Ascending aorta (tissue), 2 donors: ENCODE measurements at regions not wholly inside any gene's neighbourhood (a gene's known extent, or its start where the extent isn't known, plus 50 kb on each side); places are given as distances from the start of the nearest gene placed in this dataset.

Source experiments
- DNase-seq, 2 donors: peaks; one replicate each; pipeline ENCODE4 v3.0.0-alpha.2; 2019; ENCODE audit warnings: low spot score in 2 of 2
- H3K27ac ChIP-seq, 2 donors: fragments of 200-600 bp; sonication (generic); one replicate each; pipeline ENCODE4 v1.5.1; 2016 to 2017; ENCODE audit warnings: mild to moderate bottlenecking in 1 of 2
- H3K27me3 ChIP-seq: fragments of 200-600 bp; sonication (generic); one replicate; pipeline ENCODE4 v1.5.1; 2017
- H3K36me3 ChIP-seq, 2 donors: fragments of 200-600 bp; sonication (generic); one replicate each; pipeline ENCODE4 v1.5.1; 2016
- H3K4me1 ChIP-seq, 2 donors: fragments of 200-600 bp; sonication (generic); one replicate each; pipeline ENCODE4 v1.5.1; 2016 to 2017; ENCODE audit warnings: mild to moderate bottlenecking in 1 of 2
- H3K4me3 ChIP-seq, 2 donors: fragments of 200-600 bp; sonication (generic); one replicate each; pipeline ENCODE4 v1.5.1; 2016 to 2017; ENCODE audit warnings: mild to moderate bottlenecking in 1 of 2
- H3K9me3 ChIP-seq, 2 donors: fragments of 200-600 bp; sonication (generic); one replicate each; pipeline ENCODE4 v1.5.1; 2016
- intact Hi-C: fragments of 100-400 bp; cut with DNase I; formaldehyde crosslinking; loops from one replicate; pipeline ENCODE4 v1.15.1; 2023
- TF ChIP-seq, protein P1 (sequence below), 3 experiments: fragments of 200-600 bp in 2 of 3; fragments of 450-650 bp in 1 of 3; sonication (generic) in 2 of 3; IDR thresholded peaks; one replicate each; pipeline ENCODE4 v1.5.1; 2016 to 2019; ENCODE audit warnings: antibody characterized with exemption in 3 of 3, mild to moderate bottlenecking in 1 of 3, moderate library complexity in 1 of 3

DNA sequence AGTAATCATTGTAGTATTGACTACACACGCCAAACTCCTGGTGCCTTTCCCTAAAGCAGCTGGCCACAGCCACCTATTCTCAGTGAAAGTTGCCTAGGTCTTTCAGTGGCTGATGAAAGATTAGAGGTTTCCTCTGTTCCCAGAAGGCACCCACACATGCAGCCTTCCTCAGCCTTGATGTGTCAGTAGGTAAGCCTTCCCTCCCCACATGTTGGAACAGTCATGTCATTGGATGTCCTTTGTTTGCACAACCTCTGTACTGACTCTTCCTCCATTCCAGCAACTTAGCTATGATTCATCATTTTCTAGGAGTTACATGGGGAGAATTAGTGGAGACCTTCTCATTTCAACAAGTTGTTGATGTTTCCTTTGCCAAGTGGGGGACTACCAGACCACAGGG, 630.8 kb upstream of the SLC39A10 start:
- H3K27me3 ChIP-seq: no peaks in the 10 kb centered on the region
- H3K36me3 ChIP-seq: no peaks in the 10 kb centered on the region
- no peak for DNase-seq
- TF ChIP-seq, protein P1, sequence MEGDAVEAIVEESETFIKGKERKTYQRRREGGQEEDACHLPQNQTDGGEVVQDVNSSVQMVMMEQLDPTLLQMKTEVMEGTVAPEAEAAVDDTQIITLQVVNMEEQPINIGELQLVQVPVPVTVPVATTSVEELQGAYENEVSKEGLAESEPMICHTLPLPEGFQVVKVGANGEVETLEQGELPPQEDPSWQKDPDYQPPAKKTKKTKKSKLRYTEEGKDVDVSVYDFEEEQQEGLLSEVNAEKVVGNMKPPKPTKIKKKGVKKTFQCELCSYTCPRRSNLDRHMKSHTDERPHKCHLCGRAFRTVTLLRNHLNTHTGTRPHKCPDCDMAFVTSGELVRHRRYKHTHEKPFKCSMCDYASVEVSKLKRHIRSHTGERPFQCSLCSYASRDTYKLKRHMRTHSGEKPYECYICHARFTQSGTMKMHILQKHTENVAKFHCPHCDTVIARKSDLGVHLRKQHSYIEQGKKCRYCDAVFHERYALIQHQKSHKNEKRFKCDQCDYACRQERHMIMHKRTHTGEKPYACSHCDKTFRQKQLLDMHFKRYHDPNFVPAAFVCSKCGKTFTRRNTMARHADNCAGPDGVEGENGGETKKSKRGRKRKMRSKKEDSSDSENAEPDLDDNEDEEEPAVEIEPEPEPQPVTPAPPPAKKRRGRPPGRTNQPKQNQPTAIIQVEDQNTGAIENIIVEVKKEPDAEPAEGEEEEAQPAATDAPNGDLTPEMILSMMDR (IDR thresholded peaks at IDR 0.05): no peak
- no peak overlapping the region for H3K4me3 ChIP-seq
- no peaks in the 10 kb centered on the region for H3K9me3 ChIP-seq
- H3K27ac ChIP-seq: no peak overlapping the region
- intact Hi-C loops: no loop called here
- no peaks in the 10 kb centered on the region for H3K4me1 ChIP-seq

DNA sequence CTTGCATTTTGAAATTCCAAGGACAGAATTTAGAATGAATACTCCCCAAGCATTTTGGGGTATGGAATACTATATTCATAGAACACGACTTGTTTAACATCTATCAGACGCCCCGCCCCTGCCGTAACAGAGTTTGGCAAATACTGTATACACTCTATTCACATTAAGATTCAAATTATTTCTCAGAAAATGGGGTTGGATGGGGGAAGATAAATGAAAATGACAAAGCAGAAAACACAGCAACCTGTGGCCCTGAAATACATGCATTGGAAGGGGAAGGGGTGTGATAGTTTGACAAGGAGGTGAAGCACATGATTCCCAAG, 634.6 kb upstream of the SLC39A10 start:
- Histone ChIP-seq H3K4me1 (no peaks in the 10 kb centered on the region), H3K4me3 (no peak overlapping the region), H3K27ac (no peak overlapping the region), H3K27me3 (no peaks in the 10 kb centered on the region), H3K9me3 (no peaks in the 10 kb centered on the region), H3K36me3 (no peaks in the 10 kb centered on the region)
- intact Hi-C loops: no loop called here
- TF ChIP-seq, protein P1 (IDR thresholded peaks at IDR 0.05): no peak
- DNase-seq: no peak

DNA sequence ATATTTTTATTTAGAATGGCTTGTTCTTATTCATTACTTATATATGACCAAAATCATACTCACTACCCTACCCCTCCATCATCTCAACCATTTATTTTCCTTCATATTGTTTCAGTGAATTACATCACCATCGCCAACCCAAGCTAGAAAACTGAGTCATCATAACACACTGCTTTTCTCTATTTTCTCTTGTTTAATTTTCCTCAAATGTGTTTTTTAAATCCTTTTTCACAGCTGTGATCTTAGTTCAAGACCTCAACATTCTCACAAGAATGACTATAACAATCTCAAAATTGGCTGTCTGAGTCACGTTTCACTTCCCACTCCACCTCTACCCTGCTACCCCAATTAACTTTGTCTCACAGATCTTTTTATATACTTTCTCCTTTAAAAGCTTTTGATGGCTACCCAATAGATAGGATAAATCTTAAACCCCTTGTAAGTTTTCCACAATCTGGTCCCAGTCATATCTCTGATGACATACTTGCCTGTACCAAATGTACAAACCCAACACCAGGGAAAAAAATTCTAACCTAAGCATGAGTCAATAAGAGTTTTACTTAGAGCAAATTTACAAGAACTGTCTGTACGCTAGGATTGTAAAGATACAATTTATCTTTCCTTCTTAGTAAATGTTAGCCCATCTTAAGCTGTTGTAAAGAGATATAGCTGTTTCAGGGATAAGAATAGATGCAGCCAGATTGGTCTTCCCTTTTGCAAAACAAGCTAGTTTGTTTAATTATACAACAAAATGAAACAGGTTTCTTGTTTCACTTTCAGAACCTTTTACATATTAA, 635.1 kb upstream of the SLC39A10 start:
- Histone ChIP-seq H3K4me3 (no peak overlapping the region), H3K27ac (no peak overlapping the region), H3K9me3 (no peaks in the 10 kb centered on the region), H3K27me3 (no peaks in the 10 kb centered on the region), H3K36me3 (no peaks in the 10 kb centered on the region), H3K4me1 (no peaks in the 10 kb centered on the region)
- intact Hi-C loops: no loop called here
- TF ChIP-seq, protein P1 (IDR thresholded peaks at IDR 0.05): no peak
- DNase-seq: no peak

DNA sequence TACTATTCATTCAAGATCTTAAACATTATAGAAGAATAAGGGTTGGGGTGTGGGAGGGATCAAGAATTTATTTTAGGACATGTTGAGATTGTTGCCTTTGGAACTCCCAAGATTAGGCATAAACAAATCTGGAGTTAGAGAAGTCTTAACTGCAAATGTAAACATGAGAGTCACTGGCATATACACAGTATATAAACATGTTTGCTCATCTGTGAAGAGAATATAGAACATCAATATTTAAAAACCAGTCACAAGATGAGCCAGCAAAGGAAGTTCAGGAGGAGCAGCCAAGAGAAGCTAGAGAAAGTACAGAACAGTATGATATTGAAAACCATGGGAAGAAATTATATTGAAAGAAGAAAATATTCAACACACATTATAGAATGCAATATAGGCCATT, 638.6 kb upstream of the SLC39A10 start:
- H3K4me3 ChIP-seq: no peak overlapping the region
- no peak for DNase-seq
- no peak overlapping the region for H3K27ac ChIP-seq
- TF ChIP-seq, protein P1 (IDR thresholded peaks at IDR 0.05): no peak
- intact Hi-C loops: no loop called here
- H3K27me3 ChIP-seq: no peaks in the 10 kb centered on the region
- H3K4me1 ChIP-seq: no peaks in the 10 kb centered on the region
- H3K9me3 ChIP-seq: no peaks in the 10 kb centered on the region
- no peaks in the 10 kb centered on the region for H3K36me3 ChIP-seq

DNA sequence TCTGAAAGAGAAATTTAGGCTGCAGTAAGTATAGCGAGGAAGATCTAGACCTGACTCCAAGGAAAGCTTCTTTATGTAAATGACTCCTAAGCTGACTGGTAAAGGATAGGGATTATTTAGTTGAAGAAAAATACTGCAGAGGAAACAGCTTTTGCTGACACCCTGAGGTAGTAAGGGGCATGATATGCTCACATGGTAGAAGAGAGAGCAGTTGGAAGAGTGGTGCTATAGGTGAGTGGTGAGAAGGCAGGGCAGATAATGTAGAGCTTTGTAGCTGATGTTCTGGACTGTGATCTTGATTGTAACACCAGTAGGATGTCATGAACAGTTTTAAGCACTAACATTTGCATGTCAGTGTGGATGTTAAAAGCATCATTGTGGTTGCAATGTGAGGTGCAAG, 639.1 kb upstream of the SLC39A10 start:
- no peaks in the 10 kb centered on the region for H3K4me1 ChIP-seq
- H3K27me3 ChIP-seq: no peaks in the 10 kb centered on the region
- H3K4me3 ChIP-seq: no peak overlapping the region
- TF ChIP-seq, protein P1 (IDR thresholded peaks at IDR 0.05): no peak
- intact Hi-C loops: no loop called here
- H3K27ac ChIP-seq: no peak overlapping the region
- no peak for DNase-seq
- H3K36me3 ChIP-seq: no peaks in the 10 kb centered on the region
- H3K9me3 ChIP-seq: no peaks in the 10 kb centered on the region

DNA sequence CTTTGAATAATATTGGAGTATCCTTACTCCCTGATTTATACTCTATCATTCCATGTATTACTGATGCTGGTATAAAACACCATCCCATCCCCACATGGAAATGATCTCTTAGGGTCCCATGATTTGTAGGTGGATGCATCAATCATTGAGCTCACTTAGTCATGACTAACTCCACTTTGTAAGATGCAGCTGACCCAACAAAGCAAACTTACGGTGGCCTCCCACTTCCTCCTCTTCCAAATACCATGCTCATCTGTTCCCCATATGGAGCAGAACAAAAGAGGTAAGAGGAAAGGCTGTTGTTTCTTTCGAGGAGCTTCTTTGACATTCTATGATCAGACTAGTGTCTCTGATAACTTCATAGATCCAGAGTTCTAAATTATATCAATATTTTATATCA, 640.2 kb upstream of the SLC39A10 start:
- Histone ChIP-seq H3K9me3 (no peaks in the 10 kb centered on the region), H3K27ac (no peak overlapping the region), H3K4me3 (no peak overlapping the region), H3K36me3 (no peaks in the 10 kb centered on the region), H3K27me3 (no peaks in the 10 kb centered on the region), H3K4me1 (no peaks in the 10 kb centered on the region)
- TF ChIP-seq, protein P1 (IDR thresholded peaks at IDR 0.05): no peak
- no peak for DNase-seq
- intact Hi-C loops: no loop called here
